IMR-90 (cell line): ENCODE measurements at regions not wholly inside any gene's neighbourhood (a gene's known extent, or its start where the extent isn't known, plus 50 kb on each side); places are given as distances from the start of the nearest gene placed in this dataset.
"Not testable (repeated sequence)": the region's sequence is repeated elsewhere in the genome, so short reads cannot be mapped to it uniquely, and the experiment has no call there.

Experiments used
- ATAC-seq: fragments of 200-7000 bp; cut with Tn5 transposase; 2 replicates; pipeline ENCODE4 v1.9.1; 2020; ENCODE audit warnings: low read depth, mild to moderate bottlenecking, moderate library complexity
- BruUV-seq: library from RNA; stranded (reverse); fragments of 400-500 nt; replicated peaks from 2 replicates; lab custom pipeline; 2021; lab: Mats Ljungman, UMichigan
- CTCF ChIA-PET: fragments of 300-600 bp; formaldehyde crosslinking; extraction: SDS; loops from one replicate; lab custom pipeline; 2021; ENCODE audit warnings: antibody characterized with exemption; lab: Yijun Ruan, JAX
- POLR2A ChIA-PET: fragments of 300-600 bp; sonication (Branson Sonifier 250); formaldehyde crosslinking; loops from one replicate; lab custom pipeline; 2022; ENCODE audit warnings: antibody characterized with exemption; ENCODE audit not compliant: unreplicated experiment; lab: Charles Lee
- DNase-seq: peaks from one replicate; pipeline ENCODE4 v3.0.0; 2013
- H2AFZ ChIP-seq: replicated peaks from 2 replicates; pipeline ENCODE3; 2013; ENCODE audit warnings: low read length, mild to moderate bottlenecking; ENCODE audit not compliant: poor library complexity
- H2AK5ac ChIP-seq: 2 replicates; pipeline ENCODE4 v1.6.1; 2013; ENCODE audit warnings: low read depth, low read length, inconsistent platforms
- H2AK9ac ChIP-seq: replicated peaks from 2 replicates; pipeline ENCODE3; 2013; ENCODE audit warnings: mild to moderate bottlenecking, low read depth, low read length, moderate library complexity; ENCODE audit not compliant: poor library complexity
- H2BK120ac ChIP-seq: 2 replicates; pipeline ENCODE4 v1.6.1; 2013; ENCODE audit warnings: low read depth, low read length, inconsistent platforms
- H2BK15ac ChIP-seq: 3 replicates; pipeline ENCODE4 v1.6.1; 2013; ENCODE audit warnings: low read depth, low read length, inconsistent platforms
- H2BK20ac ChIP-seq: 2 replicates; pipeline ENCODE4 v1.6.1; 2013; ENCODE audit warnings: low read depth, mild to moderate bottlenecking, inconsistent platforms, low read length, moderate library complexity
- H2BK5ac ChIP-seq: 2 replicates; pipeline ENCODE4 v1.6.1; 2013; ENCODE audit warnings: mild to moderate bottlenecking, low read depth, low read length, inconsistent platforms; ENCODE audit not compliant: poor library complexity, severe bottlenecking
- H3K14ac ChIP-seq: replicated peaks from 2 replicates; pipeline ENCODE4 v1.6.1; 2013; ENCODE audit warnings: low read depth, low read length, inconsistent platforms
- H3K18ac ChIP-seq: 2 replicates; pipeline ENCODE4 v1.6.1; 2013; ENCODE audit warnings: low read depth, low read length, control low read depth
- H3K23ac ChIP-seq: 2 replicates; pipeline ENCODE4 v1.6.1; 2013; ENCODE audit warnings: low read depth, low read length, inconsistent platforms
- H3K27ac ChIP-seq: 2 replicates; pipeline ENCODE4 v1.5.1; 2013; ENCODE audit warnings: mild to moderate bottlenecking, control low read depth, low read length; ENCODE audit not compliant: insufficient read depth
- H3K27me3 ChIP-seq: 2 replicates; pipeline ENCODE4 v1.6.1; 2013; ENCODE audit warnings: low read length; ENCODE audit not compliant: control insufficient read depth, insufficient read depth
- H3K36me3 ChIP-seq: 2 replicates; pipeline ENCODE4 v1.6.1; 2013; ENCODE audit warnings: low read length, mixed read lengths; ENCODE audit not compliant: control insufficient read depth, insufficient read depth
- H3K4ac ChIP-seq: 2 replicates; pipeline ENCODE4 v1.6.1; 2013; ENCODE audit warnings: low read depth, low read length, inconsistent platforms
- H3K4me1 ChIP-seq: 2 replicates; pipeline ENCODE4 v1.6.1; 2013; ENCODE audit warnings: low read length, mixed read lengths; ENCODE audit not compliant: control insufficient read depth, insufficient read depth
- H3K4me2 ChIP-seq: 2 replicates; pipeline ENCODE4 v1.6.1; 2013; ENCODE audit warnings: low read depth, mild to moderate bottlenecking, control low read depth, low read length, moderate library complexity
- H3K4me3 ChIP-seq: 2 replicates; pipeline ENCODE4 v1.5.1; 2013; ENCODE audit warnings: low read depth, mild to moderate bottlenecking, control low read depth, low read length, moderate library complexity; ENCODE audit not compliant: insufficient read depth
- H3K56ac ChIP-seq: 2 replicates; pipeline ENCODE4 v1.6.1; 2013; ENCODE audit warnings: low read length, inconsistent platforms; ENCODE audit not compliant: insufficient read depth; ENCODE audit errors: extremely low read depth
- H3K79me1 ChIP-seq, 2 experiments: 2 replicates each; pipeline ENCODE4 v1.6.1; 2013; ENCODE audit warnings: low read length in 2 of 2, inconsistent platforms in 1 of 2, low read depth in 1 of 2
- H3K9ac ChIP-seq: 2 replicates; pipeline ENCODE4 v1.6.1; 2013; ENCODE audit warnings: low read depth, low read length, control low read depth
- H3K9me1 ChIP-seq: 2 replicates; pipeline ENCODE4 v1.6.1; 2013; ENCODE audit warnings: low read length, inconsistent platforms; ENCODE audit not compliant: insufficient read depth
- H3K9me3 ChIP-seq: 2 replicates; pipeline ENCODE4 v1.6.1; 2013; ENCODE audit warnings: low read length; ENCODE audit not compliant: control insufficient read depth, insufficient read depth
- H4K20me1 ChIP-seq: 2 replicates; pipeline ENCODE4 v1.6.1; 2013; ENCODE audit warnings: low read length, inconsistent platforms; ENCODE audit not compliant: insufficient read depth
- H4K5ac ChIP-seq: 2 replicates; pipeline ENCODE4 v1.6.1; 2013; ENCODE audit warnings: mild to moderate bottlenecking, low read depth, low read length, control low read depth
- H4K8ac ChIP-seq, 2 experiments: 2 replicates each; pipeline ENCODE4 v1.6.1; 2013; ENCODE audit warnings: low read depth in 2 of 2, low read length in 2 of 2, control low read depth in 1 of 2, inconsistent platforms in 1 of 2
- H4K91ac ChIP-seq: 2 replicates; pipeline ENCODE4 v1.6.1; 2013; ENCODE audit warnings: low read depth, low read length, inconsistent platforms; ENCODE audit not compliant: insufficient read depth
- WGBS, 2 experiments: methylation state at CpG; one replicate each; pipeline versions ENCODE4 v1.1.5 to v1.1.7; 2013; ENCODE audit warnings: missing lambda C conversion rate in 2 of 2; ENCODE audit not compliant: insufficient read length in 1 of 2; ENCODE audit errors: extremely low coverage in 2 of 2; 5-methylcytosine and 5-hydroxymethylcytosine counted together
- dilution Hi-C: fragments of 300-500 bp; cut with HindIII; formaldehyde crosslinking; loops from one replicate; pipeline ENCODE4 v1.14.3; 2018; ENCODE audit warnings: low sequenced_read_pairs; ENCODE audit not compliant: unreplicated experiment
- in situ Hi-C: fragments of 300-500 bp; cut with MboI; formaldehyde crosslinking; loops from 3 replicates; pipeline ENCODE4 v1.14.3; 2019; ENCODE audit warnings: low sequenced_read_pairs, inconsistent platforms, mixed read lengths
- intact Hi-C: fragments of 100-400 bp; cut with micrococcal nuclease; formaldehyde crosslinking; loops from 2 replicates; pipeline ENCODE4 v1.10.0; 2022

GRCh38 chr21:6156712-6157389, 4364.5 kb upstream of the TPTE start:
- H4K20me1 ChIP-seq, H3K4me3 ChIP-seq, DNase-seq, H2AK9ac ChIP-seq, H3K9ac ChIP-seq, H3K14ac ChIP-seq, dilution Hi-C loops, H3K27ac ChIP-seq, H4K91ac ChIP-seq, H3K4me1 ChIP-seq, ATAC-seq, H3K9me1 ChIP-seq, H3K36me3 ChIP-seq, H2BK5ac ChIP-seq, BruUV-seq, H2BK15ac ChIP-seq, H3K56ac ChIP-seq, H4K5ac ChIP-seq, H2BK20ac ChIP-seq, CTCF ChIA-PET, H3K4ac ChIP-seq, H3K27me3 ChIP-seq, H3K79me1 ChIP-seq, H3K4me2 ChIP-seq, H4K8ac ChIP-seq, POLR2A ChIA-PET, intact Hi-C loops, H2AK5ac ChIP-seq, H2AFZ ChIP-seq, H3K18ac ChIP-seq, in situ Hi-C loops, H3K23ac ChIP-seq, H2BK120ac ChIP-seq, H3K9me3 ChIP-seq: not testable (repeated sequence)
- no CpG with 5 or more reads among the region's 27 CpGs for WGBS, 2 experiments

GRCh38 chr21:6157515-6157914, 4363.9 kb upstream of the TPTE start:
- DNase-seq, H4K8ac ChIP-seq: not testable (repeated sequence)
- WGBS, 2 experiments, result no CpG with 5 or more reads among the region's 11 CpGs

More at GRCh38 chr21:6157515-6157914, 4363.9 kb upstream of the TPTE start:
- H3K23ac ChIP-seq, ATAC-seq, H3K9me1 ChIP-seq, H2AFZ ChIP-seq, H2BK20ac ChIP-seq, H3K27me3 ChIP-seq, H3K56ac ChIP-seq, H3K14ac ChIP-seq, H3K4me1 ChIP-seq, H3K4me2 ChIP-seq, H4K5ac ChIP-seq, H2BK120ac ChIP-seq, intact Hi-C loops, H3K18ac ChIP-seq, H2BK5ac ChIP-seq, H3K27ac ChIP-seq, H3K9me3 ChIP-seq, H3K36me3 ChIP-seq, H2AK5ac ChIP-seq, CTCF ChIA-PET, H3K79me1 ChIP-seq, BruUV-seq, H4K20me1 ChIP-seq, H3K4me3 ChIP-seq, POLR2A ChIA-PET, dilution Hi-C loops, H2AK9ac ChIP-seq, H3K9ac ChIP-seq, H4K91ac ChIP-seq, H3K4ac ChIP-seq, H2BK15ac ChIP-seq, in situ Hi-C loops: not testable (repeated sequence)
